ENCODE measurements at regions not wholly inside any gene's neighbourhood (a gene's known extent, or its start where the extent isn't known, plus 50 kb on each side); places are given as distances from the start of the nearest gene placed in this dataset.

DNA sequence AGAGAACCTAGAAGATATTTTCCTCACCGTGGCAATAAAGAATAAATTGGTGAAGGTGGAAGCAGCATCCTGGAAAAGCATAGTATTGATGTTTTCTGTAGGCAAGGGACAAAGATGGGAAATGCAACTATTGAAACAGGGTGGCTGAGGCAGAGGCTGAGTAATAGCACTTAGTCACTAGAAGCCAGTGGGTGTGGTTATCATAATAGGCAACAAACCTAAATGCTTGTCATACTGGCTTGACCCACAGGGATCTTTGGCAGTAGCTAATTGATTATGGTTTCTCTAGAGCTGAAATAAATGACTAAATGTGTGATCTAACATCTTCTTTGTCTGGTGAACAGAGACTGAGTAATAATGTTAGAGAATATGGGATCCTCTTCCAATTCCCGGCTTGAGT lies 353.6 kb upstream of the RPS6KA3 start:
- TF ChIP-seq CTCF (IDR thresholded peaks at IDR 0.05): no peak
- TF ChIP-seq EP300 (IDR thresholded peaks at IDR 0.05): no peak
- TF ChIP-seq POLR2A (IDR thresholded peaks at IDR 0.05): no peak

All from gastroesophageal sphincter (tissue), 3 donors.